ENCODE measurements at regions not wholly inside any gene's neighbourhood (a gene's known extent, or its start where the extent isn't known, plus 50 kb on each side); places are given as distances from the start of the nearest gene placed in this dataset.

DNA sequence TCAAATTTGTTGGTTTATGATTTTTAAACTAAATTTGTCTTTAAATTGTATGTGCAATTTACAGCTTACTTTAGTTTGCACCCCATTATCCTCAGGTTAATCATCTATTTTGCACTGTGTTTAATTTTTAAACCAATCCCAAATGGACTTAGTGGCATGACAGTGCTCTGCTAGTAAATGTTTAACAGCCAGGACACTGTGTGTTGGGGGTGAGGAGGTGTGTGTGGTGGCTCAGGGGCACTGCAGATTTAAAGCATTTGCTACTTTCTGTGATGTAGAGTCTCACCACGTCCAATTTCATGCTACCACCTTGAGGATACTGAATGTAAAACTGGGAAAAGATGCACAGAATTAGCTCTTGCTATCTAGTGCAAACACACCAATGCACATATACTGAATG lies 225.7 kb downstream of the HAO1 start:
- no peak overlapping the region for H3K4ac ChIP-seq (ENCODE audit: low read depth, low read length)
- H4K5ac ChIP-seq (ENCODE audit: low read depth, low read length): no peak overlapping the region
- WGBS, 2 experiments (ENCODE audit: extremely low coverage in 2 of 2, insufficient read length in 1 of 2): no CpG with 5 or more reads among the region's 1 CpG
- no peak overlapping the region for H2AFZ ChIP-seq (replicated peaks; ENCODE audit: low read length, poor library complexity)
- H2AK9ac ChIP-seq (replicated peaks; ENCODE audit: low read depth, low read length, poor library complexity): no peak overlapping the region
- ATAC-seq (ENCODE audit: low read depth) (no peak), DNase-seq (no peak)
- H3K23ac ChIP-seq (ENCODE audit: low read depth, low read length): no peak overlapping the region
- H2BK5ac ChIP-seq (ENCODE audit: low read depth, low read length, poor library complexity, severe bottlenecking): no peak overlapping the region
- H2BK20ac ChIP-seq (ENCODE audit: low read depth, low read length): no peak overlapping the region
- H2BK15ac ChIP-seq (ENCODE audit: low read depth, low read length): no peak overlapping the region
- TF ChIP-seq, protein P1, sequence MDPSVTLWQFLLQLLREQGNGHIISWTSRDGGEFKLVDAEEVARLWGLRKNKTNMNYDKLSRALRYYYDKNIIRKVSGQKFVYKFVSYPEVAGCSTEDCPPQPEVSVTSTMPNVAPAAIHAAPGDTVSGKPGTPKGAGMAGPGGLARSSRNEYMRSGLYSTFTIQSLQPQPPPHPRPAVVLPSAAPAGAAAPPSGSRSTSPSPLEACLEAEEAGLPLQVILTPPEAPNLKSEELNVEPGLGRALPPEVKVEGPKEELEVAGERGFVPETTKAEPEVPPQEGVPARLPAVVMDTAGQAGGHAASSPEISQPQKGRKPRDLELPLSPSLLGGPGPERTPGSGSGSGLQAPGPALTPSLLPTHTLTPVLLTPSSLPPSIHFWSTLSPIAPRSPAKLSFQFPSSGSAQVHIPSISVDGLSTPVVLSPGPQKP (IDR thresholded peaks at IDR 0.05; ENCODE audit: borderline replicate concordance, low read depth, low read length): no peak
- TF ChIP-seq, protein P2, sequence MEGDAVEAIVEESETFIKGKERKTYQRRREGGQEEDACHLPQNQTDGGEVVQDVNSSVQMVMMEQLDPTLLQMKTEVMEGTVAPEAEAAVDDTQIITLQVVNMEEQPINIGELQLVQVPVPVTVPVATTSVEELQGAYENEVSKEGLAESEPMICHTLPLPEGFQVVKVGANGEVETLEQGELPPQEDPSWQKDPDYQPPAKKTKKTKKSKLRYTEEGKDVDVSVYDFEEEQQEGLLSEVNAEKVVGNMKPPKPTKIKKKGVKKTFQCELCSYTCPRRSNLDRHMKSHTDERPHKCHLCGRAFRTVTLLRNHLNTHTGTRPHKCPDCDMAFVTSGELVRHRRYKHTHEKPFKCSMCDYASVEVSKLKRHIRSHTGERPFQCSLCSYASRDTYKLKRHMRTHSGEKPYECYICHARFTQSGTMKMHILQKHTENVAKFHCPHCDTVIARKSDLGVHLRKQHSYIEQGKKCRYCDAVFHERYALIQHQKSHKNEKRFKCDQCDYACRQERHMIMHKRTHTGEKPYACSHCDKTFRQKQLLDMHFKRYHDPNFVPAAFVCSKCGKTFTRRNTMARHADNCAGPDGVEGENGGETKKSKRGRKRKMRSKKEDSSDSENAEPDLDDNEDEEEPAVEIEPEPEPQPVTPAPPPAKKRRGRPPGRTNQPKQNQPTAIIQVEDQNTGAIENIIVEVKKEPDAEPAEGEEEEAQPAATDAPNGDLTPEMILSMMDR (conservative IDR thresholded peaks at IDR 0.05; ENCODE audit: low read depth, low read length): no peak
- TF ChIP-seq RCOR1 (IDR thresholded peaks at IDR 0.05; ENCODE audit: insufficient replicate concordance, low read length) (no peak), MAZ (IDR thresholded peaks at IDR 0.05; ENCODE audit: borderline replicate concordance, low read depth, low read length) (no peak), NFE2L2 (IDR thresholded peaks at IDR 0.05; ENCODE audit: low read depth, low read length) (no peak), POLR2A (IDR thresholded peaks at IDR 0.05; ENCODE audit: low read depth, low read length) (no peak), MXI1 (IDR thresholded peaks at IDR 0.05; ENCODE audit: borderline replicate concordance, low read depth, low read length) (no peak), RFX5 (IDR thresholded peaks at IDR 0.05; ENCODE audit: low read depth, low read length) (no peak), BHLHE40 (IDR thresholded peaks at IDR 0.05; ENCODE audit: low read depth, low read length) (no peak), RAD21 (IDR thresholded peaks at IDR 0.05; ENCODE audit: low read length) (no peak), SMC3 (IDR thresholded peaks at IDR 0.05; ENCODE audit: low read depth, low read length) (no peak), CHD1 (IDR thresholded peaks at IDR 0.05; ENCODE audit: low read depth, low read length) (no peak), MAFK (IDR thresholded peaks at IDR 0.05; ENCODE audit: low read depth, low read length) (no peak), CEBPB (IDR thresholded peaks at IDR 0.05; ENCODE audit: low read depth, low read length) (no peak), FOS (IDR thresholded peaks at IDR 0.05; ENCODE audit: low read depth, low read length) (no peak)
- TF ChIP-seq, protein P3, sequence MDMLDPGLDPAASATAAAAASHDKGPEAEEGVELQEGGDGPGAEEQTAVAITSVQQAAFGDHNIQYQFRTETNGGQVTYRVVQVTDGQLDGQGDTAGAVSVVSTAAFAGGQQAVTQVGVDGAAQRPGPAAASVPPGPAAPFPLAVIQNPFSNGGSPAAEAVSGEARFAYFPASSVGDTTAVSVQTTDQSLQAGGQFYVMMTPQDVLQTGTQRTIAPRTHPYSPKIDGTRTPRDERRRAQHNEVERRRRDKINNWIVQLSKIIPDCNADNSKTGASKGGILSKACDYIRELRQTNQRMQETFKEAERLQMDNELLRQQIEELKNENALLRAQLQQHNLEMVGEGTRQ (IDR thresholded peaks at IDR 0.05; ENCODE audit: low read depth, low read length): no peak
- ChIA-PET POLR2A (ENCODE audit: unreplicated experiment) (no interaction called here), CTCF (no interaction called here)
- no peaks in the 10 kb centered on the region for H3K9me1 ChIP-seq (ENCODE audit: insufficient read depth, low read length)
- H2AK5ac ChIP-seq (ENCODE audit: low read depth, low read length): no peak overlapping the region
- H3K9me3 ChIP-seq (ENCODE audit: control insufficient read depth, insufficient read depth, low read length): no peaks in the 10 kb centered on the region
- no peaks in the 10 kb centered on the region for H4K20me1 ChIP-seq (ENCODE audit: insufficient read depth, low read length)
- no peak overlapping the region for H3K18ac ChIP-seq (ENCODE audit: low read depth, low read length)
- intact Hi-C loops (cut with micrococcal nuclease) (no loop called here), dilution Hi-C loops (cut with HindIII; ENCODE audit: low sequenced_read_pairs, unreplicated experiment) (no loop called here), in situ Hi-C loops (cut with MboI; ENCODE audit: low sequenced_read_pairs) (no loop called here)
- BruUV-seq (replicated peaks): no TSS peak
- no peak overlapping the region for H3K4me2 ChIP-seq (ENCODE audit: low read depth, low read length)
- no peak overlapping the region for H3K14ac ChIP-seq (replicated peaks; ENCODE audit: low read depth, low read length)
- no peaks in the 10 kb centered on the region for H3K36me3 ChIP-seq (ENCODE audit: control insufficient read depth, insufficient read depth, low read length)
- no peaks in the 10 kb centered on the region for H3K4me1 ChIP-seq (ENCODE audit: control insufficient read depth, insufficient read depth, low read length)
- H2BK120ac ChIP-seq (ENCODE audit: low read depth, low read length): no peak overlapping the region
- H3K4me3 ChIP-seq (ENCODE audit: insufficient read depth, low read depth, low read length): no peak overlapping the region
- H3K9ac ChIP-seq (ENCODE audit: low read depth, low read length): no peak overlapping the region
- H3K56ac ChIP-seq (ENCODE audit: extremely low read depth, insufficient read depth, low read length): no peak overlapping the region
- no peak overlapping the region for H4K8ac ChIP-seq (ENCODE audit: low read depth in 2 of 2, low read length in 2 of 2)
- no peaks in the 10 kb centered on the region for H3K27me3 ChIP-seq (ENCODE audit: control insufficient read depth, insufficient read depth, low read length)
- no peak overlapping the region for H4K91ac ChIP-seq (ENCODE audit: insufficient read depth, low read depth, low read length)
- H3K27ac ChIP-seq (ENCODE audit: insufficient read depth, low read length): no peak overlapping the region
- no peaks in the 10 kb centered on the region for H3K79me1 ChIP-seq (ENCODE audit: low read depth in 1 of 2, low read length in 2 of 2)
